ENCODE measurements at regions not wholly inside any gene's neighbourhood (a gene's known extent, or its start where the extent isn't known, plus 50 kb on each side); places are given as distances from the start of the nearest gene placed in this dataset.

GRCh38 chr2:129887688-129888266, 91.7 kb upstream of the RAB6C start:
- TF ChIP-seq CTCF (optimal IDR thresholded peaks at IDR 0.05 in 1 of 3, IDR thresholded peaks at IDR 0.05 in 1 of 3, conservative IDR thresholded peaks at IDR 0.05 in 1 of 3; ENCODE audit: extremely low read depth in 1 of 3, insufficient read depth in 2 of 3, low read length in 3 of 3) = no peak
- TF ChIP-seq EZH2 (IDR thresholded peaks at IDR 0.05; ENCODE audit: low read length) = no peak
